DMS153 treated with DMSO at 0.1 percent for 48 hours (cell line): ENCODE measurements at regions not wholly inside any gene's neighbourhood (a gene's known extent, or its start where the extent isn't known, plus 50 kb on each side); places are given as distances from the start of the nearest gene placed in this dataset.
"Not testable (repeated sequence)": the region's sequence is repeated elsewhere in the genome, so short reads cannot be mapped to it uniquely, and the experiment has no call there.

Source experiments
- DNase-seq: peaks from one replicate; lab custom pipeline; 2025; ENCODE audit not compliant: unreplicated experiment; lab: John Stamatoyannopoulos, UW

DNA sequence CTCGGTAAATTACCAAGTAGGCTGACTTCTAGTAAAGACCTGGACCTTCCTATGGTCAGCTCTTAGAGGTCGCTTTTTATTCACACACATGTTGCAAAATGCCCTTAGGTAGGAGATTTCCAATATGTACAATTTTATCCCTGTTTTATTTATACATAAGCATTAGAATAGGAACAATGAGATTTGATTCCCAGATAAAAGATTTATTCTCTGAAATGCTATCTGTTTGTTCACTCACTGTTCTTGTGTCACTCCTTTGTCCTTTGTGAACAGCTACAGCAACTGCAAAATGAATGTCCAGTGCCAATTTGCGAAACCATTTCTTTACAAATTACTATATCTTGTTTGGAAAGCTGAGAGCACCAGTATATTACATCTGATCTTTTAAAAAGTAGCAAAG, 991.5 kb upstream of the TYRP1 start:
- DNase-seq, result no peak

DNA sequence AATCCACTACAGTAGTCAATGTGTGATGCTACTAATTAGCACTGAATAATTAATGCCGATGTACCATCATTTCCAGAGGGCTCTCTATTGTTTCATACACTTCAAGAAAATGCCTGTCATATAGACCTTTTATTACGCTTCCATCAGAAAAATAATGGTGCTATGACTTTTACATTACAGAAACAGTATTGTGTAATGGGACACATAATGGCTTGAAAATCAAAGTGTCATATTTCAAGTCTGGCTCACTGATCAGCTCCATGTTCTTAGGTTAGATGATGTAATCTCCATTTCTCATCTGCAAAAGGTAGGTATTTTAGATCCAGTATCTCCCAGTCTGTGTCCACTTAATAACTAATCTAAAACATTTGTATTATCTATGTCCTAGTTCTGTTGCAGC, 990.6 kb upstream of the TYRP1 start:
- no peak for DNase-seq

DNA sequence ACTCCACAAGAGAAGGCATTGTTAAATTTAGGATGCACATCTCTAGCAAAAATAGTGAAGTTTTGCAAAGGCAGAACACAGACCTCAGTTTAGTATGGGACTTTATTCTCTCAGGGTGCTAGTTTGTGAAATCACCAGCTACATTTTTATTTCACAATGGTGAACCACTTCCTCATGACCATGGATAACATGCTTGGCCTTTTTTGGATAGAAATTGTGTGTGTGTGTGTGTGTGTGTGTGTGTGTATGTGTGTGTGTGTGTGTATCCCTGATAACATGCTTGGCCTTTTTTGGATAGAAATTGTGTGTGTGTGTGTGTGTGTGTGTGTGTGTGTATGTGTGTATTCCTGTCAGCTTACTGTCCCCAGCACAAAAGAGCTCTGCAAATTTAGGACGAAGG, 989.0 kb upstream of the TYRP1 start:
- DNase-seq, result not testable (repeated sequence)

DNA sequence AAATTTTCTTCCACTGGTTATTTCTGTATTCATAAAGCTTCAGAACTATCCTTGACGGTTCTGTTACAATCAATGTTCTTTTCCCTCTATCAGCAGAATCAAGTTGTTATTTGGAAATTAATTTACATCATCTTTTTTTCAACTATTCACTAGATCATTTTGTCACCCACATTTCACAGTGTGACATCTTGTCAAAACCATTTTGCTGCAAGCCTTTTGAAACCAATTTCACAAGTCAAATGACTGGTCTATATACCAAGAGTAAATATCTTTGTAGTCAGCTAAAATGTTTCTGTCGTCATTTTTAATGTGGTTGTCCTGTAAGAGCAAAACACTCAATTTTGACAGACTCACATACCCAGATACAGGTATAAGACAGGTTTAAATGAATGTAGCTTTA, 984.3 kb upstream of the TYRP1 start:
- no peak for DNase-seq

DNA sequence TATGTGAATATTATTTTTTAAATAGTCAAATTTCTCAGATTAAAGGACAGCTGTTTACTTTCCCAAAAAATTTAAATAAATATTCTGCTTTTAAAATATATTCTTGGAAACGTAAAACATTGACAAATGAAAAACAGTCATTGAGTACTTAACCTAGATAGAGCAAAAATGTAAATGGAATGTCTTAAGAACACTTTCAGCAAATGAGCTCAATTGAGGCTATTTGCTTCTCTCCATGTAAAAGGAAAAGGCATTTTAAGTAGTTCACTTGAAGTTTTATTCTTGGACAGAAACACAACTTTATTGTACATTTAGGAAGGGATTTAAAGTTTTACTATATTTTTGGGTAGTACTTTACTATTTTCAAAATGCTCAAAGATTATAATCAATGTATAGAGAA, 983.6 kb upstream of the TYRP1 start:
- no peak for DNase-seq

DNA sequence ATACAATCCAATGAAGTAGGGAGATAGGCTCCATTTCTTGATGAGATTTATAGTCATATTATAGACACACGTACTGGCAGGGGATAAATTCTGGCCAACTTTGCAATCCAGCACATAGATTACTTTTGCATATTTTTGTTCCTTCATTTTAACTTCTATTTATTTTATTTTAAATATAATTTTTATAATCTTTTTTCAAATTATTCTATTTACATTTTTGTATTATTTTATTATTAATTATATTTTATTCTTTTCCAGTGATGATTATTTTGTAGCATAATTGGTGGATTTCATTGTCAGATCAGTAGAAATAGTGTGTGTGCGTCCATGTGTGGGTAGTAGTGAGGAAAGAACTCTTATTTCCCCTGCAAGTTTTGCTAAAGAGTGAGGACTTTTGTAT, 980.1 kb upstream of the TYRP1 start:
- DNase-seq, result no peak

DNA sequence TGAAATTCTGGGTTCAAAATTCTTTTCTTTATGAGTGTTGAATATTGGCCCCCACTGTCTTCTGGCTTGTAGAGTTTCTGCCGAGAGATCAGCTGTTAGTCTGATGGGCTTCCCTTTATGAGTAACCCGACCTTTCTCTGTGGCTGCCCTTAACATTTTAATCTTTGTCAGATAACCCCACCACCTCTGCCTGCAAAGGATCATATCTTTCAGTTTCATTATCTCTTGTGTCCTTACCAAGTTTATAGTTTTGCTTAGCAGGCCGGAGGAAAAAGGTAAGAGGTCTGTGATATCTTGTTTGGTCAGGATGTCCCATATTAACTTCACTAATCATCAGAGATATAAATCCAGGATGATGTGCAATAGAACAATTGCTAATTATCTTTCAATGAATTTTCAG, 970.2 kb upstream of the TYRP1 start:
- DNase-seq, result no peak

DNA sequence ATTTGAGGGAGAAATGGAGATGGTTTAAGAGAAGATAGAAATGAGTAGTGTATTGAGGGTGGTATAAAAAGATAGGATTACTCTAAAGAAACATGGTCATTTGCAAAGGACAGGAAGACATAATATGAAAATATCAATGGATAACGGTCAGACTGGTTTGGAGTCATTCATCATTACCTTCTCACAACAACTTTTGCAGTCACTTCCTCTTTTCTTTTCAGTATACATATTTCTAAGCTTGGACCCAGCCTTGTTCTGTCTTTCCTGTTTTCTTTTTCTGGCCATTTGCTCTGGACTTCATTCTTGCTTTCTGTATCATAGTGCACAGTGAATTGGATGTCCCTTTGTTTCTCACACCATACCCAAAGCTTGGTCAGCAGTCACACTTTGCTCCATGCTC, 966.5 kb upstream of the TYRP1 start:
- no peak for DNase-seq

DNA sequence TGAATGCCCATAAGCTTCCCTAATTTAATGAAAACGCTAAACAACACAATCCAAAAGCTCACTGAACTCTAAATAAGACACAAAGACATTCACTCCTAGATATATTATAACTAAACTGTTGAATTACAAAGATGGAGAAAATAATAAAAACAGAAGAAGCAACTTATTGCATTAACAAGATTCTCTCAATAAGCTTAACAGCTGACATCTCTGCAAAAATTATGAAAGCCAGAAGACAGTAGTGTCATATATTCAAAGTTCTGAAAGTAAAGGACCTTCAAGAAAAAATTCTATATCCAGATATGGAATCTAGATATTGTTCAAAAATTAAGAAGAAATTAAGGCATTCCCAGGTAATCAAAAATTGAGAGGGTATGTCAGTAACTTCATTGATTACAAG, 957.8 kb upstream of the TYRP1 start:
- DNase-seq, result no peak

DNA sequence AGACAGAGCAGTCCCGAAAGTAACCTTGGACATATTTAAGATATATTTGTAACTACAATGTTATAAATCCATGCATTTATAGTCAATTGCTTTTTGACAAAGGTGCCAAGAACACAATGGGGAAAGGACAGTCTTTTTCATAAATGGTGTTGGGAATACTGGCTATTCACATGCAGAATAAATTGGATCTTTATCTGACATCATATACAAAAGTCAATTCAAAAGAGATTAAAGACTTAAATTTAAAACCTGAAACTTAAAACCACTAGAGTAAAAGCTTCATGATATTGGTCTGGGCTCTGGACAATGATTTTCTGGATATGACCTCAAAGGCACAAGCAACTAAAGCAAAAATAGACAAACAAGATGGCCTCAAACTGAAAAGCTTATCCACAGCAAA, 950.7 kb upstream of the TYRP1 start:
- DNase-seq, result no peak

DNA sequence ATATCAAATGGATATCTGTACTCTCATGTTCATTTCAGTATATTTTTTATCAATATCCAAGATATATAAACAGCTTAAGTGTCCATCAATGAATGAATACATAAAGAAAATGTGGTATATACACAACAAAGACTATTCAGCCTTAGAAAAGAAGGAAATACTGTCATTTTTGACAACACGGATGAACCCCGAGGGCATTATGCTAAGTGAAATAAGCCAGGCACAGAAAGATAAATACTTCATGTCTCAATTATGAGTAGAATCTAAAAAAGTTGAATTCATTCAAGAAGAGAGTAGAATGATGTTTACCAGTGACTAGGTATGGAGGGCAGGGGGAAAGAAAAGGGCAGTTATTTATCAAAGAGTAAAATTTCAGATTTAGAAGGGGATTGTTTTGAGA, 949.8 kb upstream of the TYRP1 start:
- no peak for DNase-seq

DNA sequence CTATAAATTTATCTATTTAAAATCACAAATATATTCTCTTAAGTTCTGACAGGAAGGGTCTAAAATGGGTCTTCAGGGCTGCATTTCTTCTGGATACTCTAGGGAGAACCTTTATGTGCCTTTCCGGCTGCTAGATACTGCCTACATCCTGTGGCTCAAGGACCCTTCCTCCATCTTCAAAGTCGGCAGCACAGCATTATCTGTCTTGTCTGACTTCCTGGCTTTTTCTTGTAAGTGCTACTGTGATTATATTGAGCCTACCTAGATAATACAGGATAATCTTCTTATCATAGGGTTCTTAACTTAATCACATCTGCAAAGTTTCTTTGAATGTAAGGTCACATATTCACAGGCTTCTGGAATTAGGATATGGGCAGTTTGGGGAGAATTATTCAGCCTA, 943.8 kb upstream of the TYRP1 start:
- DNase-seq, result no peak

DNA sequence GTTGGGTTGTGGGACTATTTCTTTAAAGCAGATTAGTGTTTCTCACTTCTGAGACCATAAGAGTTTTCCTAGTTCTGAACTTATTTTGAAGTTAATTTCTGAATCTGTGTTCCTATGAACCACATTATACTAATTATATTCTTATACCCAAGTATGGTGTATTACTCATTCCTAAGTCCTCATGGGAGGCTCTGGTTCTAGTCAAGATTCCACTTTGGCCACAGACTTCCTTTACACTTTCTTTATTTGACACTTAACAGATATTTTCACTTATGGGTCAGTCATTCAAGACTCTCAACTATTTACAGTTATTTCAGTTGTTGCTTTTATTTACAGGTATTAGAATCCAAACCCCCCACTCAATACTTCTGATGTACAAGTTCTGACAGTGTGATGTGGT, 937.2 kb upstream of the TYRP1 start:
- no peak for DNase-seq

DNA sequence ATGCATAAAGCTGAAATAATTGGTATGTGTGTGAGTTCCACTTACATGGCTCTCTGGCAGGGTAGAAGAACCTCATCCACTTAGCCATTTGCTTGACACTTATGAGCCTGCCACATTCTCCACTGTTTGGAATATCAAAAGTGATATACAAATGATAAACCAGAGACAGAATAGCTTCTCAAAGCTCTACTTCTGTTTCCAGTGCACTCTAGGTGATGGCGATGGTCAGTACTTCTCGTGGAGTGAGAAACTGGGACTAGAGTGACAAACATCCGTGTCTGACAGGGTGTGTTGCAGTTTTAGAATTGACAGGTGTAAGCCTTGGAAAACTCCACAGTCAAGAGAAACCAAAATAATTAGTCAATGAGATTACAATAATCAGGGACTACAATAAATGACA, 935.8 kb upstream of the TYRP1 start:
- DNase-seq, result no peak

DNA sequence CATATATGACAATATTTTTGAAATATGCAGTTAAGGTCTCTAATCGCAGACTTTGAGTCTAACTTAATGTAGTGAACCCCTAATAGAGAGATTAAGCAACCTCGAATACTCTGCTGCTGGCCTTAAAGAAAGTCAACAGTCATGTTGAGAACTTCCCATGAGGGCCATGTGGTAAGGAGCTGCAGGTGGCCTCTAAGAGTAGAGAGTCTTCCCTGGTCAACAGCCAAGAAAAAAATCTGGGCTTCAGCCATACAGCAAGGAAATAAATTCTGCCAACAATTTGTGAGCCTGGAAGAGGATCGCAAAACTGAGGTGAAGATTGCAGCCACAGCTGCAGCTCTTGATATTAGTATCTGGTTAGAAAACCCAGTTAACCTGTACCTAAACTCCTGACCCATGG, 935.2 kb upstream of the TYRP1 start:
- no peak for DNase-seq

DNA sequence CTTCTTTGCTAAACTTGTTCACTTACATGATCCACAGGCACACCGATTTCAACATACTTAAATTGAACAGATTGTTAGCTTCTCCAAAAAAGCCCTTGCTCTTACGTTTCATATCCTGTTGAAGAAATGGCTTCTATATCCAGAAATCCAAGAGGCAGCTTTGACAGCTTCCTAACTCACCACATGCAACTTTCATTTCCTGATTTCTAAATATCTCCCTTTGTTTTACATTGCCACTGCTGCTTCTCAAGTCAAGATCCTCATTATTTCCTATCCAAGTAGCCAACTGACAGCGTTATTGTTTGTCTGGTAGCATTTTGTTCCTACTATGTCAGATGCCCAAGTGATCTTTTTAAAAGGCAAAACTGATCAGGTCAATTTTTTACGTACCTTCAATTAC, 913.2 kb upstream of the TYRP1 start:
- DNase-seq, result no peak

DNA sequence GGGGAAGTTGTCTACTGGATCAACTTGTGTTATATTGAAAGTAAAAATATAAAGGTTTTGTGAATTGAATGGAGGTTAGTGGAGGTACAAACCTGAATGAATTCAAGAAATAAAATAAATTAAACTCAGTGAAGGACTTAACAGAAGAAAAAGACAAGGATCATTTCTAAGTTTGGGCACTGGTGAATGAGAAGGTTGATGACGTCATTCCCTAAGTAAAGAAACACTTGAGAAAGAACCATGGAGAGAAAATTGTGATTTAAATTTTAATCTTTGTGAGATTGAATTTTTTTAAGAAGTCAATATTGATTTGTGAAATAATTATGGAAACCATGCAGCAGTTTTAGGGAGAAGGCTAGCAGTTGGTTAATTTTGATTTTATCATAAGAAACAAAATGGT, 900.3 kb upstream of the TYRP1 start:
- no peak for DNase-seq

DNA sequence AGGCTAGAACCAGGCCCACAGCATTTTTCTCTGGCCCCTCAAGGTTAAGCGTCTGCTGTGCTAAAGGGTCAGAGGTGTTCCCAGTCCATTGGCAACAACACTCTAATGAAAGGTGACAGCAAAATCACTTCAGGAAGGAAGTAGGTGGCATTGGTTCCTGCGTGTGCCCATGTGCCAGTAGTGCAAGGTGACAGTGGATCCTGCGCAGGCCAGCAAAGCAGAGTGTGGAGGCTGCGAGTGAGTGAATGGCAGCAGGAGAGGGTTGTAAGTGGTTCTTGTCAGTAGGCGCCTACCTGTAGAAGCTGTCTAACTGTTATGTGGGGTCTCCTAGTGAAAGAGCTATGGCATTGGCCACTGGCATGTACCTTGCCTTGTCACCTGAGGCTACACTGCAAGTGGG, 898.2 kb upstream of the TYRP1 start:
- DNase-seq, result no peak

DNA sequence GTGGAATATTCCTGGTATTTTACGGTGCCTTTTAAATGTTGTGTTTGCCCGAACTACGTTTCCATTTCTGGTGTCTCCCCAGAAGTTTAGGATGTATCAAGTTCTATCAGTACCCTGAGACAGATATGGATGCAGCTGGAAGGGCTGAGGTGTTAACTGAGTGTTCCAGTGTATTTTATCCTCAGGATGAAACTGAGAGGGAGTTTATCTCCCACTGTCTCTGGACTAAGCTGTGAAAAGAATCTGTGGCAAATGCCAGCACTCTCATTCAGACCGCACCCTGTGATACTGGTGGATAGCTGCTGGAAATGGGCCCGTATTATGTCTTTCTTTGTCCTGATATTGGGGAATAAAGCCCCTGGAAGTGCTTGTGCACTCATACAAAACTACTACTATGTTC, 887.2 kb upstream of the TYRP1 start:
- DNase-seq, result no peak

DNA sequence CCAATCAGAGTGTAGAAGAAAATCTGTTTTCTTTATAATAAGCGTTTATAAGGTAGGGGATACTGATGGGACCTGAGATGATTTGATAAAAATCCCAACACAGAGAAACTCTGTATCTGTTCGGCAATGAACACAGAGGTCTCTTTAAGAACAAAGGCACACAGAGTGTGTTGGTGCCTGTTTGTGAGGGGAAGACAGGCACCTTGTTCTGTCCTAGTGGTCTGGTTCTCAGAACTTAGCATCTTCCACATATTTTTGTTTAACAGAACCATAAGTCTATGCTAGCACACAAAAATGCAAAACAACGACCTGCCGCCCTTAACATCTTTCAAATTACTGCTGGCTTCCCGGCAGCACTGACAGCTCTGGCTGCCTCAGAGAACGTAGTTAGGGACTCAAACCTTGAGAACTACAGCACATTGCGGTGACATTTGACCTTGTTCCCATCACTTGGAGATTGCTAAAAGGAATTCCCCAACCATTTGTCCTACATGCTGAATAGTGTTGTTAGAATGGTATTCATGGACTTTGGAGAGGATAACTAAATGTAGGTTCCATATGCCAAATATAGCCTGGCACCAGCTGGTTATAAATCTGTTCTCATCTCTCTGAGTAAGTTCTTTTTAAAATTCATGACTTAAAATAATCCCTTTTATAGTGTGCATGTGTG, 871.7 kb upstream of the TYRP1 start:
- no peak for DNase-seq

DNA sequence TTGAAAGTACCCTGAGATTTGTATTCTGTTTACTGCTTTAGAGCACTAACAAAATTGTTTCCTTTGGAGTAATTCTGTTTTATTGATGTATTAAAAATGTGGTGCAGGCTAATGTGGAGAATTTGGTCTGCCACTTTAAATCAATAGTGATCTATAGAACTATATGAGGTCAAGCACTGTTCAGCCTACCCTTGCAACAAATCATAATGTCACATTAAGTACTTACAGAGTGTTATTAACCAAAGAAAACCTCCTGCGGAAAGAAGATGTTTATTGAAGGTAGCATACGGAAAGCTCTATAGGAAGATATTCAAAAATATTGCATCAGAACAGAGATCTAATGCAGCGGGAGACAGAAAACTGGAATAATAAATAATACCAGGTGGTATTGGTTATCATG, 865.0 kb upstream of the TYRP1 start:
- no peak for DNase-seq

DNA sequence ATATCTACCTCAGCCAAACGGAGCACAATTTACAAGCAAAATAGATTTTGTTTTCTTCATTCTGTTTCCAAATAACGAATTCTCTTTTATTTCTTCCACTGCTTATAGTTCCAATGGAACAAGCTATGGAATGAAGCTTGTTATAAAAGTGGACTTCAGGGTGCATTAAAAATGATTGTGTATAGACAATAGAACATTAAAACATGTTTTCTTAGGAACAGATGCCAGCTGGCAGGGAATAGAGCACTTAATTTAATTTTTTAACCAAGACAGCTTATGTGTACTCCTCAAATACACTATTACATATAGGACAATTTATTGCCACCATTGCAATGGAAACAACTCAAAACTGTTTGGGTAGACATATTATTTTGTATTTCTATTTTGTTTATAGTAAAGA, 860.1 kb upstream of the TYRP1 start:
- DNase-seq, result no peak

DNA sequence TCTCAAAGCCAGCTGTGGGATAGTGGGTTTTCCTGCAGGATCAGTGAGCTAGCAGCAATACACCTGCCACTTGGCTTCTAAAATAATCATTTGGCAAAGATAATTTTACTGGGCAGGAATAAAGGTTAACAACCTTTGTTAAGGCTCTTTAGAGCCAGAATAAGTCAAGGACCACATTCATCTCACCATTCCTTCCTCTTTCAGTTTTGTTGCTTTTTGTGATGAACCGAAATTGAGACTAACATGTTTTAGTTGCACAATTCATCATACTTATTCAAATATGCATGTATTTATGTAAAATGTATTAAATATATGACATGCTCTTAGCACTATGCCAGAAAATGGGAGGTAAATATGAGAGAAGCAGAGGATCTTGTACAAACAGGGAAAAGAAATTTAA, 824.4 kb upstream of the TYRP1 start:
- DNase-seq, result no peak

DNA sequence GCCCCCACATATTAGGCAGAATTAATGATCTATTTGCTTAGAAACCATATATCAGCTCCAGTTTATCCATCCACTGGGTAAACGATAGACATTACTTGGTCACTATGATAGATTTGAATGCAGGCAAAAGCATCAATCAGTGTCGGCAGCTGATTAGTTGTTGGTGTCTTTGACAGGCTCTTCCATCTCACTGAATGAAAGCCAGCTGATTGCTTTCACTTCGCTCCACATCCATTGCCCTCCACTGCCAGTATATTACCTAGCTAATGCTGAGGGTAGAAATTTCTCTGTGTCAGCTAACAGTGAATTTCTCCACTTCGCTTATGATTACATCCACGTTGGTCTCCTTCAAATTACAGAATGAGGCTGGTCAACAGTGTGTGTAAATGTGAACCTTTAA, 821.3 kb upstream of the TYRP1 start:
- no peak for DNase-seq
